ENCODE measurements at regions not wholly inside any gene's neighbourhood (a gene's known extent, or its start where the extent isn't known, plus 50 kb on each side); places are given as distances from the start of the nearest gene placed in this dataset.

- dilution Hi-C loops (cut with MboI; ENCODE audit: extremely low pct_ligation_motif_present, low sequenced_read_pairs), result no loop called here
- Histone ChIP-seq H3K4me3 (ENCODE audit: control insufficient read depth in 2 of 3, extremely low read depth in 1 of 3, insufficient read depth in 2 of 3, low read depth in 1 of 3, low read length in 3 of 3) (no peak overlapping the region), H3K27me3 (ENCODE audit: control insufficient read depth, extremely low read depth, insufficient read depth, low read length) (no peaks in the 10 kb centered on the region), H3K79me2 (ENCODE audit: control insufficient read depth, insufficient read depth, low read length) (no peaks in the 10 kb centered on the region), H3K4me2 (ENCODE audit: control insufficient read depth, extremely low read depth, insufficient read depth, low read depth, low read length) (no peak overlapping the region), H4K20me1 (ENCODE audit: control insufficient read depth, extremely low read depth, insufficient read depth, low read length) (no peaks in the 10 kb centered on the region), H3K9me3 (ENCODE audit: control insufficient read depth, low read depth, low read length) (no peaks in the 10 kb centered on the region), H2AFZ (ENCODE audit: control insufficient read depth, low read length) (no peak overlapping the region), H3K36me3 (ENCODE audit: control insufficient read depth in 2 of 2, extremely low read depth in 1 of 2, insufficient read depth in 2 of 2, low read length in 2 of 2) (no peaks in the 10 kb centered on the region), H3K9ac (ENCODE audit: control insufficient read depth, extremely low read depth, insufficient read depth, low read length) (no peak overlapping the region), H3K27ac (ENCODE audit: control insufficient read depth, insufficient read depth, low read length) (no peak overlapping the region), H3K4me1 (ENCODE audit: control insufficient read depth, extremely low read depth, insufficient read depth, low read length) (no peaks in the 10 kb centered on the region), H3K9me1 (ENCODE audit: control insufficient read depth, extremely low read depth, insufficient read depth, low read length) (no peaks in the 10 kb centered on the region)
- TF ChIP-seq CTCF (optimal IDR thresholded peaks at IDR 0.05 in 1 of 3, IDR thresholded peaks at IDR 0.05 in 1 of 3, conservative IDR thresholded peaks at IDR 0.05 in 1 of 3; ENCODE audit: extremely low read depth in 1 of 3, insufficient read depth in 2 of 3, low read length in 3 of 3) (no peak), EZH2 (IDR thresholded peaks at IDR 0.05; ENCODE audit: low read length) (no peak)
- FAIRE-seq (no peak), DNase-seq (ENCODE audit: low read depth, low spot score) (no peak)
Observed at GRCh38 chr13:61294467-61295191, 121.0 kb downstream of the PCDH20 start.

- TF ChIP-seq EZH2 (IDR thresholded peaks at IDR 0.05; ENCODE audit: low read length) (no peak), CTCF (optimal IDR thresholded peaks at IDR 0.05 in 1 of 3, IDR thresholded peaks at IDR 0.05 in 1 of 3, conservative IDR thresholded peaks at IDR 0.05 in 1 of 3; ENCODE audit: extremely low read depth in 1 of 3, insufficient read depth in 2 of 3, low read length in 3 of 3) (peak in 1 of 3 experiments; percentile 26)
- no peak for DNase-seq (ENCODE audit: low read depth, low spot score)
- no peak overlapping the region for H2AFZ ChIP-seq (ENCODE audit: control insufficient read depth, low read length)
Observed at GRCh38 chr13:61286148-61286745, 129.4 kb downstream of the PCDH20 start.

More at GRCh38 chr13:61286148-61286745, 129.4 kb downstream of the PCDH20 start:
- no peaks in the 10 kb centered on the region for H3K27me3 ChIP-seq (ENCODE audit: control insufficient read depth, extremely low read depth, insufficient read depth, low read length)
- no peak overlapping the region for H3K27ac ChIP-seq (ENCODE audit: control insufficient read depth, insufficient read depth, low read length)
- no peaks in the 10 kb centered on the region for H3K9me1 ChIP-seq (ENCODE audit: control insufficient read depth, extremely low read depth, insufficient read depth, low read length)
- no peaks in the 10 kb centered on the region for H3K9me3 ChIP-seq (ENCODE audit: control insufficient read depth, low read depth, low read length)
- H3K4me3 ChIP-seq (ENCODE audit: control insufficient read depth in 2 of 3, extremely low read depth in 1 of 3, insufficient read depth in 2 of 3, low read depth in 1 of 3, low read length in 3 of 3), result no peak overlapping the region
- H4K20me1 ChIP-seq (ENCODE audit: control insufficient read depth, extremely low read depth, insufficient read depth, low read length), result no peaks in the 10 kb centered on the region
- no peaks in the 10 kb centered on the region for H3K36me3 ChIP-seq (ENCODE audit: control insufficient read depth in 2 of 2, extremely low read depth in 1 of 2, insufficient read depth in 2 of 2, low read length in 2 of 2)
- H3K9ac ChIP-seq (ENCODE audit: control insufficient read depth, extremely low read depth, insufficient read depth, low read length), result no peak overlapping the region
- H3K4me1 ChIP-seq (ENCODE audit: control insufficient read depth, extremely low read depth, insufficient read depth, low read length), result no peaks in the 10 kb centered on the region
- dilution Hi-C loops (cut with MboI; ENCODE audit: extremely low pct_ligation_motif_present, low sequenced_read_pairs), result no loop called here
- no peak for FAIRE-seq
- no peak overlapping the region for H3K4me2 ChIP-seq (ENCODE audit: control insufficient read depth, extremely low read depth, insufficient read depth, low read depth, low read length)
- H3K79me2 ChIP-seq (ENCODE audit: control insufficient read depth, insufficient read depth, low read length), result no peaks in the 10 kb centered on the region
